ENCODE measurements at regions not wholly inside any gene's neighbourhood (a gene's known extent, or its start where the extent isn't known, plus 50 kb on each side); places are given as distances from the start of the nearest gene placed in this dataset.

GRCh38 chr19:23855676-23856075 is 59.0 kb upstream of the ZNF726 start:
- no peak for DNase-seq (ENCODE audit: low read depth)
- no peak overlapping the region for H3K4me3 ChIP-seq (ENCODE audit: low read length)
- no peak for TF ChIP-seq CTCF (conservative IDR thresholded peaks at IDR 0.05; ENCODE audit: low read depth, low read length)

GRCh38 chr19:23851966-23852365 is 62.7 kb upstream of the ZNF726 start:
- no peak for DNase-seq (ENCODE audit: low read depth)
- TF ChIP-seq CTCF (conservative IDR thresholded peaks at IDR 0.05; ENCODE audit: low read depth, low read length) = no peak
- no peak overlapping the region for H3K4me3 ChIP-seq (ENCODE audit: low read length)

- DNase-seq (ENCODE audit: low read depth) = no peak
- H3K4me3 ChIP-seq (ENCODE audit: low read length) = no peak overlapping the region
- TF ChIP-seq CTCF (conservative IDR thresholded peaks at IDR 0.05; ENCODE audit: low read depth, low read length) = no peak
These were observed 74.1 kb upstream of the ZNF681 start for GRCh38 chr19:23832717-23833327.

- H3K4me3 ChIP-seq (ENCODE audit: low read length) = no peak overlapping the region
- TF ChIP-seq CTCF (conservative IDR thresholded peaks at IDR 0.05; ENCODE audit: low read depth, low read length) = peak; percentile 34
- DNase-seq (ENCODE audit: low read depth) = no peak
These were observed 65.3 kb upstream of the ZNF681 start for GRCh38 chr19:23823952-23824389.

GRCh38 chr19:23822735-23823134 is 64.0 kb upstream of the ZNF681 start:
- no peak overlapping the region for H3K4me3 ChIP-seq (ENCODE audit: low read length)
- DNase-seq (ENCODE audit: low read depth) = no peak
- TF ChIP-seq CTCF (conservative IDR thresholded peaks at IDR 0.05; ENCODE audit: low read depth, low read length) = no peak

- no peak for DNase-seq (ENCODE audit: low read depth)
These were observed 58.8 kb upstream of the ZNF681 start for GRCh38 chr19:23817519-23817918.

More at GRCh38 chr19:23817519-23817918, 58.8 kb upstream of the ZNF681 start:
- TF ChIP-seq CTCF (conservative IDR thresholded peaks at IDR 0.05; ENCODE audit: low read depth, low read length) = peak; percentile 59
- H3K4me3 ChIP-seq (ENCODE audit: low read length) = no peak overlapping the region

All from retinal pigment epithelial cell (primary cell).